ENCODE measurements at regions not wholly inside any gene's neighbourhood (a gene's known extent, or its start where the extent isn't known, plus 50 kb on each side); places are given as distances from the start of the nearest gene placed in this dataset.

DNA sequence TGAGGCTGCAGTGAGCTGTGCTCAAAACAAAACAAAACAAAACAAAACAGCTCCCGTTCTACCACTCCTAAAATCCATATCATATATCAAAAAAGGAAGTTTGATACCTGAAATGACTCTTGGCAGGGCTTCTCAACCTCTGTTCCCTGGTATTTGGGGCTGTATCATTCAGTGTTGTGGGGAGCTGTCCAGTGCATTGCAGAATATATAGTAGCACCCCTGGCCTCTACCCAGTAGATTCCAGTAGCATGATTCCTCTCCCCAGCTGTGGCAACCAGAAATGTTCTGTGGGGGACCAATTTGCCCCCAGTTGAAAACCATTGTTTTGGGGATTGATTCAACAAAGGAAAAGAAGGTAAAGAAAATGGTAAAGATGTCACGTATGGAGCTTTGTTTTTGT, 238.9 kb downstream of the PRL start:
- Histone ChIP-seq H3K79me2 (ENCODE audit: control insufficient read depth, insufficient read depth, low read length) (no peaks in the 10 kb centered on the region), H3K4me3 (ENCODE audit: control insufficient read depth in 2 of 3, extremely low read depth in 1 of 3, insufficient read depth in 2 of 3, low read depth in 1 of 3, low read length in 3 of 3) (no peak overlapping the region), H3K9me1 (ENCODE audit: control insufficient read depth, extremely low read depth, insufficient read depth, low read length) (no peaks in the 10 kb centered on the region), H3K27me3 (ENCODE audit: control insufficient read depth, extremely low read depth, insufficient read depth, low read length) (no peaks in the 10 kb centered on the region), H3K36me3 (ENCODE audit: control insufficient read depth in 2 of 2, extremely low read depth in 1 of 2, insufficient read depth in 2 of 2, low read length in 2 of 2) (no peaks in the 10 kb centered on the region), H3K9me3 (ENCODE audit: control insufficient read depth, low read depth, low read length) (no peaks in the 10 kb centered on the region), H3K4me1 (ENCODE audit: control insufficient read depth, extremely low read depth, insufficient read depth, low read length) (peaks cover 10% of the 10 kb centered on the region), H2AFZ (ENCODE audit: control insufficient read depth, low read length) (no peak overlapping the region), H3K4me2 (ENCODE audit: control insufficient read depth, extremely low read depth, insufficient read depth, low read depth, low read length) (no peak overlapping the region), H3K27ac (ENCODE audit: control insufficient read depth, insufficient read depth, low read length) (no peak overlapping the region), H4K20me1 (ENCODE audit: control insufficient read depth, extremely low read depth, insufficient read depth, low read length) (no peaks in the 10 kb centered on the region), H3K9ac (ENCODE audit: control insufficient read depth, extremely low read depth, insufficient read depth, low read length) (no peak overlapping the region)
- dilution Hi-C loops (cut with MboI; ENCODE audit: extremely low pct_ligation_motif_present, low sequenced_read_pairs): no loop called here
- FAIRE-seq (no peak), DNase-seq (ENCODE audit: low read depth, low spot score) (no peak)
- TF ChIP-seq EZH2 (IDR thresholded peaks at IDR 0.05; ENCODE audit: low read length): no peak
- TF ChIP-seq, protein P1, sequence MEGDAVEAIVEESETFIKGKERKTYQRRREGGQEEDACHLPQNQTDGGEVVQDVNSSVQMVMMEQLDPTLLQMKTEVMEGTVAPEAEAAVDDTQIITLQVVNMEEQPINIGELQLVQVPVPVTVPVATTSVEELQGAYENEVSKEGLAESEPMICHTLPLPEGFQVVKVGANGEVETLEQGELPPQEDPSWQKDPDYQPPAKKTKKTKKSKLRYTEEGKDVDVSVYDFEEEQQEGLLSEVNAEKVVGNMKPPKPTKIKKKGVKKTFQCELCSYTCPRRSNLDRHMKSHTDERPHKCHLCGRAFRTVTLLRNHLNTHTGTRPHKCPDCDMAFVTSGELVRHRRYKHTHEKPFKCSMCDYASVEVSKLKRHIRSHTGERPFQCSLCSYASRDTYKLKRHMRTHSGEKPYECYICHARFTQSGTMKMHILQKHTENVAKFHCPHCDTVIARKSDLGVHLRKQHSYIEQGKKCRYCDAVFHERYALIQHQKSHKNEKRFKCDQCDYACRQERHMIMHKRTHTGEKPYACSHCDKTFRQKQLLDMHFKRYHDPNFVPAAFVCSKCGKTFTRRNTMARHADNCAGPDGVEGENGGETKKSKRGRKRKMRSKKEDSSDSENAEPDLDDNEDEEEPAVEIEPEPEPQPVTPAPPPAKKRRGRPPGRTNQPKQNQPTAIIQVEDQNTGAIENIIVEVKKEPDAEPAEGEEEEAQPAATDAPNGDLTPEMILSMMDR (optimal IDR thresholded peaks at IDR 0.05 in 1 of 3, IDR thresholded peaks at IDR 0.05 in 1 of 3, conservative IDR thresholded peaks at IDR 0.05 in 1 of 3; ENCODE audit: extremely low read depth in 1 of 3, insufficient read depth in 2 of 3, low read length in 3 of 3): no peak

DNA sequence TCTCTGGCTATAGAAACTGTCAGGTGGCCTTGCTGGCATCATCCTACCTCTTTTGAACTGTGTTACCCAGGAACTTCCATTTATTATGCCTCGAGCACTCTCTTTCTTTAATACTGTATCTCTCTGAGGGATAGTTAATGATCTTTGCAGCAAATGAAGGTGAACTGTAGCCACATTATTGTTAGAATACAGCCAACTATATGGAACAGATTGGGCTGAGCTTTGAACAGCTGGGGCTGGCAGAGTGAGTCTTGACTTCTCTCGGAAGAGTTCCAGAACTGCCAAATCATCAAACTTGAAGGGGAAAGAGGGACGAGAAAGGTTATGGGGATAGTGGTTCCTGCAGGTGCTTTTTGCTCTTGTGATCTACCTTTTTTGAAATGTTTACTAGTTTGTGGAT, 237.7 kb downstream of the PRL start:
- no peak for DNase-seq (ENCODE audit: low read depth, low spot score)
- TF ChIP-seq, protein P1 (optimal IDR thresholded peaks at IDR 0.05 in 1 of 3, IDR thresholded peaks at IDR 0.05 in 1 of 3, conservative IDR thresholded peaks at IDR 0.05 in 1 of 3; ENCODE audit: extremely low read depth in 1 of 3, insufficient read depth in 2 of 3, low read length in 3 of 3): no peak
- no peak for TF ChIP-seq EZH2 (IDR thresholded peaks at IDR 0.05; ENCODE audit: low read length)
- Histone ChIP-seq H2AFZ (ENCODE audit: control insufficient read depth, low read length) (peak overlapping the region; percentile 24), H4K20me1 (ENCODE audit: control insufficient read depth, extremely low read depth, insufficient read depth, low read length) (no peaks in the 10 kb centered on the region), H3K27ac (ENCODE audit: control insufficient read depth, insufficient read depth, low read length) (no peak overlapping the region), H3K9me3 (ENCODE audit: control insufficient read depth, low read depth, low read length) (no peaks in the 10 kb centered on the region), H3K36me3 (ENCODE audit: control insufficient read depth in 2 of 2, extremely low read depth in 1 of 2, insufficient read depth in 2 of 2, low read length in 2 of 2) (no peaks in the 10 kb centered on the region), H3K4me3 (ENCODE audit: control insufficient read depth in 2 of 3, extremely low read depth in 1 of 3, insufficient read depth in 2 of 3, low read depth in 1 of 3, low read length in 3 of 3) (no peak overlapping the region), H3K9me1 (ENCODE audit: control insufficient read depth, extremely low read depth, insufficient read depth, low read length) (no peaks in the 10 kb centered on the region), H3K9ac (ENCODE audit: control insufficient read depth, extremely low read depth, insufficient read depth, low read length) (no peak overlapping the region), H3K4me2 (ENCODE audit: control insufficient read depth, extremely low read depth, insufficient read depth, low read depth, low read length) (no peak overlapping the region), H3K4me1 (ENCODE audit: control insufficient read depth, extremely low read depth, insufficient read depth, low read length) (peaks cover 10% of the 10 kb centered on the region), H3K27me3 (ENCODE audit: control insufficient read depth, extremely low read depth, insufficient read depth, low read length) (no peaks in the 10 kb centered on the region), H3K79me2 (ENCODE audit: control insufficient read depth, insufficient read depth, low read length) (no peaks in the 10 kb centered on the region)
- FAIRE-seq: no peak
- dilution Hi-C loops (cut with MboI; ENCODE audit: extremely low pct_ligation_motif_present, low sequenced_read_pairs): no loop called here

Data from keratinocyte (primary cell).